Lung (tissue), 11 donors: ENCODE measurements at regions not wholly inside any gene's neighbourhood (a gene's known extent, or its start where the extent isn't known, plus 50 kb on each side); places are given as distances from the start of the nearest gene placed in this dataset.

Source experiments
- ATAC-seq: fragments of 200-7000 bp; cut with Tn5 transposase; one replicate; pipeline ENCODE4 v1.9.1; 2020; ENCODE audit warnings: moderate number of reproducible peaks; ENCODE audit not compliant: insufficient read depth, low FRiP score
- DNase-seq, 3 donors: peaks; one replicate each; pipeline ENCODE4 v3.0.0-alpha.2; 2013 to 2017
- H3K27ac ChIP-seq, 2 donors: one replicate each; pipeline ENCODE4 v1.5.1; 2013; ENCODE audit warnings: mild to moderate bottlenecking in 2 of 2, moderate library complexity in 2 of 2, control low read depth in 1 of 2, inconsistent platforms in 1 of 2, low read depth in 1 of 2, low read length in 1 of 2
- H3K27me3 ChIP-seq, 3 donors: one replicate each; pipeline ENCODE4 v1.5.1; 2013; ENCODE audit warnings: low read length in 2 of 3; ENCODE audit not compliant: control insufficient read depth in 3 of 3, insufficient read depth in 3 of 3
- H3K36me3 ChIP-seq, 4 donors: one replicate each; pipeline ENCODE4 v1.5.1; 2013; ENCODE audit warnings: low read length in 4 of 4, mild to moderate bottlenecking in 1 of 4, moderate library complexity in 1 of 4; ENCODE audit not compliant: control insufficient read depth in 4 of 4, insufficient read depth in 4 of 4
- H3K4me1 ChIP-seq, 5 donors: one replicate each; pipeline ENCODE4 v1.5.1; 2013; ENCODE audit warnings: low read length in 5 of 5, mild to moderate bottlenecking in 2 of 5, moderate library complexity in 1 of 5; ENCODE audit not compliant: control insufficient read depth in 5 of 5, insufficient read depth in 5 of 5
- H3K4me3 ChIP-seq: one replicate; pipeline ENCODE4 v1.5.1; 2013; ENCODE audit warnings: mild to moderate bottlenecking, control low read depth, moderate library complexity
- H3K9ac ChIP-seq, 2 donors: one replicate each; pipeline ENCODE4 v1.5.1; 2013; ENCODE audit warnings: low read length in 2 of 2, control low read depth in 1 of 2; ENCODE audit not compliant: insufficient read depth in 1 of 2
- H3K9me3 ChIP-seq, 4 donors: one replicate each; pipeline ENCODE4 v1.5.1; 2013; ENCODE audit warnings: low read length in 3 of 4, mild to moderate bottlenecking in 1 of 4, moderate library complexity in 1 of 4; ENCODE audit not compliant: control insufficient read depth in 4 of 4, insufficient read depth in 3 of 4
- CTCF ChIP-seq: IDR thresholded peaks from 2 replicates; pipeline ENCODE4 v1.5.1; 2012; ENCODE audit warnings: mild to moderate bottlenecking; ENCODE audit errors: control extremely low read depth, extremely low read depth
- WGBS, 2 donors: extraction: QIAGEN DNeasy Blood & Tissue Kit; methylation state at CpG; one replicate each; pipeline ENCODE4 v1.1.7; 2013; 5-methylcytosine and 5-hydroxymethylcytosine counted together
- donor health status: control.
- donor health status: control.
- donor health status: Bipolar disorder and iron deficiency.
- donor health status: healthy.
- donor health status: DM: yes; HTN: yes; CAD: no.

GRCh38 chr9:3758816-3759576, 233.2 kb upstream of the RFX3 start:
- ATAC-seq (no peak), DNase-seq (no peak)
- TF ChIP-seq CTCF, result no peak

GRCh38 chr9:3756071-3756470, 230.3 kb upstream of the RFX3 start:
- Histone ChIP-seq H3K4me1 (peaks cover 0 to 5% (median 0%) of the 10 kb centered on the region in 5 donors), H3K4me3 (no peak overlapping the region), H3K9me3 (peaks cover 0 to 3% (median 0%) of the 10 kb centered on the region in 4 donors), H3K36me3 (no peaks in the 10 kb centered on the region), H3K27ac (no peak overlapping the region), H3K9ac (no peak overlapping the region), H3K27me3 (no peaks in the 10 kb centered on the region)
- ATAC-seq (no peak), DNase-seq (no peak)
- WGBS, 2 donors, result 82 to 83% methylated on average over 3 of the region's 3 CpGs
- TF ChIP-seq CTCF, result no peak

More at GRCh38 chr9:3758816-3759576, 233.2 kb upstream of the RFX3 start:
- H3K27me3 ChIP-seq, result no peaks in the 10 kb centered on the region
- no peaks in the 10 kb centered on the region for H3K36me3 ChIP-seq
- WGBS, 2 donors, result 20 to 34% methylated on average over 5 of the region's 5 CpGs
- no peak overlapping the region for H3K9ac ChIP-seq
- peaks cover 0 to 5% (median 0%) of the 10 kb centered on the region in 5 donors for H3K4me1 ChIP-seq
- H3K9me3 ChIP-seq, result peaks cover 0 to 7% (median 1%) of the 10 kb centered on the region in 4 donors
- no peak overlapping the region for H3K4me3 ChIP-seq
- no peak overlapping the region for H3K27ac ChIP-seq

GRCh38 chr9:3751125-3751758, 225.4 kb upstream of the RFX3 start:
- 56 to 84% methylated on average over 2 of the region's 2 CpGs for WGBS, 2 donors

More at GRCh38 chr9:3751125-3751758, 225.4 kb upstream of the RFX3 start:
- H3K4me1 ChIP-seq, result no peaks in the 10 kb centered on the region
- no peak overlapping the region for H3K9ac ChIP-seq
- no peak for ATAC-seq
- no peaks in the 10 kb centered on the region for H3K36me3 ChIP-seq
- TF ChIP-seq CTCF, result no peak
- no peaks in the 10 kb centered on the region for H3K9me3 ChIP-seq
- no peaks in the 10 kb centered on the region for H3K27me3 ChIP-seq
- DNase-seq, result no peak
- no peak overlapping the region for H3K4me3 ChIP-seq
- no peak overlapping the region for H3K27ac ChIP-seq
